Psoas muscle (tissue), 7 donors: ENCODE measurements at regions not wholly inside any gene's neighbourhood (a gene's known extent, or its start where the extent isn't known, plus 50 kb on each side); places are given as distances from the start of the nearest gene placed in this dataset.

Experiments
- ATAC-seq, 4 donors: fragments of 200-7000 bp; cut with Tn5 transposase; one replicate each; pipeline ENCODE4 v1.9.1; 2020; ENCODE audit warnings: moderate library complexity in 3 of 4, mild to moderate bottlenecking in 2 of 4
- DNase-seq, 2 donors: peaks; one replicate each; pipeline ENCODE4 v3.0.0-alpha.2; 2020
- H3K27ac ChIP-seq: fragments of 200-600 bp; one replicate; pipeline ENCODE4 v1.8.0; 2022
- H3K27me3 ChIP-seq, 3 donors: fragments of 200-600 bp in 1 of 3; one replicate each; pipeline versions ENCODE4 v1.6.1 to v1.8.0; 2013 to 2022; ENCODE audit warnings: low read length in 2 of 3, mild to moderate bottlenecking in 2 of 3, moderate library complexity in 1 of 3; ENCODE audit not compliant: insufficient read depth in 3 of 3
- H3K36me3 ChIP-seq, 2 donors: fragments of 200-600 bp in 1 of 2; one replicate each; pipeline versions ENCODE4 v1.6.1 to v1.8.0; 2013 to 2022; ENCODE audit warnings: low read depth in 1 of 2, mild to moderate bottlenecking in 1 of 2, moderate library complexity in 1 of 2; ENCODE audit not compliant: insufficient read depth in 1 of 2
- H3K4me1 ChIP-seq: fragments of 200-600 bp; one replicate; pipeline ENCODE4 v1.8.0; 2022
- H3K4me3 ChIP-seq: fragments of 200-600 bp; one replicate; pipeline ENCODE4 v1.8.0; 2022; ENCODE audit warnings: mild to moderate bottlenecking
- H3K9me3 ChIP-seq: fragments of 200-600 bp; one replicate; pipeline ENCODE4 v1.8.0; 2022
- CTCF ChIP-seq: fragments of 200-600 bp; IDR thresholded peaks from one replicate; pipeline ENCODE4 v1.8.0; 2022; ENCODE audit warnings: antibody characterized with exemption
- whole genome bisulfite sequencing, 3 donors: extraction: QIAGEN DNeasy Blood & Tissue Kit; methylation state at CpG; one replicate each; pipeline versions ENCODE4 v1.1.6 to v1.1.7; 2013; 5-methylcytosine and 5-hydroxymethylcytosine counted together
- intact Hi-C, 2 donors: fragments of 100-400 bp; cut with DNase I; formaldehyde crosslinking; loops; one replicate each; pipeline versions ENCODE4 v1.11.0 to v1.14.2; 2022
- donor health status: healthy with polysubstance abuse.
- donor health status: DM: no; HTN: no; CAD: no; lungs with moderate emphysema.
- donor health status: Bipolar disorder and iron deficiency.
- donor health status: healthy.
- donor health status: DM: yes; HTN: yes; CAD: no.
- donor health status: DM: no; HTN: no; CAD: no.
- donor health status: DM: yes; HTN: yes; CAD: no.

GRCh38 chr12:102682366-102683289 lies 202.3 kb upstream of the IGF1 start:
- intact Hi-C loops = no loop called here
- WGBS, 3 donors = 57 to 70% (median 61%) methylated on average over 2 of the region's 2 CpGs
- Histone ChIP-seq H3K27ac (no peak overlapping the region), H3K4me1 (no peaks in the 10 kb centered on the region), H3K36me3 (no peaks in the 10 kb centered on the region), H3K9me3 (no peaks in the 10 kb centered on the region), H3K27me3 (no peaks in the 10 kb centered on the region), H3K4me3 (no peak overlapping the region)
- ATAC-seq = peak in 3 of 4 donors; percentile 56 to 82 (median 68)
- TF ChIP-seq CTCF = no peak
- DNase-seq = no peak

DNA sequence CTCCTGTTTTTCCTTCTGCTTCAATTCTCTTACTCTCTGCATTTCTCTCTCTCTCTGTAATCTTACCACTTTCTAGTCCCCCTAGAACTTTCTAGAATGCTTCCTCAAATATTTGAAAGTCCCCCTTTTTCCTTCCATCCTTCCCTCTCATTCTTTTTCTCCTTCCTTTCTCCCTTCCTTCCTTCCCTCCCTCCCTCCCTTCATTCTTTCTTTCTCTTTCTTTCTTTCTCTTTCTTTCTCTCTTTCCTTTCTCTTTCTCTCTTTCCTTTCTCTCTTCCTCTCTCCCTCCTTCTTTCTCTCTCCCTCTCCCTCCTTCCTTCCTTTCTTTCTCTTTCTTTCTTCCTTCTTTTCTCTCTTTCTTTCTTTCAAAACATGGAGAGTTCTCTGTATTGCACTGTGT lies 201.4 kb upstream of the IGF1 start:
- no peak for TF ChIP-seq CTCF
- H3K27ac ChIP-seq = no peak overlapping the region
- no peaks in the 10 kb centered on the region for H3K36me3 ChIP-seq
- no peak overlapping the region for H3K4me3 ChIP-seq
- H3K9me3 ChIP-seq = no peaks in the 10 kb centered on the region
- ATAC-seq = no peak
- no peaks in the 10 kb centered on the region for H3K4me1 ChIP-seq
- no peak for DNase-seq
- intact Hi-C loops = no loop called here
- H3K27me3 ChIP-seq = no peaks in the 10 kb centered on the region

DNA sequence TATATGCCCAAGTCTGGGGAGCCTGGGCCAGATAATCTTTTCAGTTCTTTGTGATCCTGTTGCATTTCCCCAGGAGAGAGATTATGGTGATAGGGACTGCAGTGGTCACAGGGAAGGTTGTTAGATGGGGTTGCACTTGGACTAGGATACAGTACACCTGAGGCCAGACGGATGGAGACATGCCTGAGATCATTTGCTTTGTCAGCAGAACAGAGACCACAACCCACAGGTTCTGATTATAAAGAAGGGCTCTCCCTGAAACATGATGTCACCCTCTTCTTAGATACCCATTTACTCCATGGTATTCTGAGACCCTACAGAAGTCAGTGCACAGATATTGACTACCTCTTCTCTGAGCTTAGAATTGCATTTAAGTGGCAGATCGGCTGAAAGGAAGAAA lies 200.9 kb upstream of the IGF1 start:
- WGBS, 3 donors = 73 to 85% (median 80%) methylated on average over 2 of the region's 2 CpGs
- ATAC-seq = no peak
- H3K9me3 ChIP-seq = no peaks in the 10 kb centered on the region
- H3K4me3 ChIP-seq = no peak overlapping the region
- no peak for TF ChIP-seq CTCF
- intact Hi-C loops = no loop called here
- no peaks in the 10 kb centered on the region for H3K4me1 ChIP-seq
- DNase-seq = no peak
- no peaks in the 10 kb centered on the region for H3K27me3 ChIP-seq
- H3K27ac ChIP-seq = no peak overlapping the region
- no peaks in the 10 kb centered on the region for H3K36me3 ChIP-seq

GRCh38 chr12:102680304-102680703 lies 199.9 kb upstream of the IGF1 start:
- no peak for TF ChIP-seq CTCF
- WGBS, 3 donors = 56 to 62% (median 60%) methylated on average over 2 of the region's 2 CpGs
- no peaks in the 10 kb centered on the region for H3K27me3 ChIP-seq
- DNase-seq = no peak
- H3K9me3 ChIP-seq = no peaks in the 10 kb centered on the region
- H3K4me1 ChIP-seq = no peaks in the 10 kb centered on the region
- H3K36me3 ChIP-seq = no peaks in the 10 kb centered on the region
- intact Hi-C loops = no loop called here
- H3K4me3 ChIP-seq = no peak overlapping the region
- ATAC-seq = no peak
- no peak overlapping the region for H3K27ac ChIP-seq

DNA sequence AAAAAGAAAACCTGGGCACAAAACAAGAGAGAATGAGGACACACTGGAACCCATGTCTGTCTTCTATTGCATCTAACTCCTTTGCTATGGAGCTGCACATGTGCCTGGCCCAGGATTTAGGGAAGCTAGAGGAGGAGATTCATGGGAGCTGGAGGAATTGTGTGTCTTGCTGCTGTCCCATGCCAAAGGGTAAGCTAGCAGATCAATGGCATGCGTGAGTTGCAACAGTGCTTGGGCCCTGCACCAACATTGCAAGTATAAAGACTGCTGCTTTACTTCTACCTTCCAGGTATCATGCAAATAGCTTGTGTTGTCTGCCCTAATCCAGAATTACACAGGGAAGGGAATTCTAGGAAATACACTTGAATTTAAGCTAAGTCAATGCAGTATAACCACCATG lies 196.4 kb upstream of the IGF1 start:
- Histone ChIP-seq H3K27ac (no peak overlapping the region), H3K4me1 (no peaks in the 10 kb centered on the region), H3K9me3 (peaks cover 14% of the 10 kb centered on the region), H3K36me3 (no peaks in the 10 kb centered on the region), H3K27me3 (no peaks in the 10 kb centered on the region), H3K4me3 (no peak overlapping the region)
- no peak for TF ChIP-seq CTCF
- 88 to 98% (median 96%) methylated on average over 1 of the region's 1 CpG for WGBS, 3 donors
- DNase-seq = no peak
- intact Hi-C loops = no loop called here
- no peak for ATAC-seq
